ENCODE measurements at regions not wholly inside any gene's neighbourhood (a gene's known extent, or its start where the extent isn't known, plus 50 kb on each side); places are given as distances from the start of the nearest gene placed in this dataset.

- TF ChIP-seq THRA (CRISPR knock-in tag; IDR thresholded peaks at IDR 0.05; ENCODE audit: borderline replicate concordance) (peak; percentile 51; the same call in 1 of the 2 replicates), ZNF160 (CRISPR knock-in tag; IDR thresholded peaks at IDR 0.05) (peak; percentile 55; the same call in 1 of the 2 replicates), PATZ1 (CRISPR knock-in tag; IDR thresholded peaks at IDR 0.05) (0 out of 2 replicates have a peak, but pooled peaks have one; percentile 10), NCOA1 (CRISPR knock-in tag; IDR thresholded peaks at IDR 0.05) (no peak), PBX2 (CRISPR knock-in tag; IDR thresholded peaks at IDR 0.05) (no peak), KDM2A (CRISPR knock-in tag; IDR thresholded peaks at IDR 0.05; ENCODE audit: borderline replicate concordance, low read depth) (peak; percentile 32; the same call in 1 of the 2 replicates), ZBTB44 (CRISPR knock-in tag; IDR thresholded peaks at IDR 0.05) (peak; percentile 80; the same call in 1 of the 2 replicates), ZSCAN31 (CRISPR knock-in tag; IDR thresholded peaks at IDR 0.05; ENCODE audit: low read depth) (0 out of 2 replicates have a peak, but pooled peaks have one; percentile 41), RXRB (CRISPR knock-in tag; IDR thresholded peaks at IDR 0.05; ENCODE audit: borderline replicate concordance) (0 out of 2 replicates have a peak, but pooled peaks have one; percentile 16), SALL1 (CRISPR knock-in tag; IDR thresholded peaks at IDR 0.05) (peak; percentile 76), HBP1 (CRISPR knock-in tag; IDR thresholded peaks at IDR 0.05; ENCODE audit: low read depth) (0 out of 2 replicates have a peak, but pooled peaks have one; percentile 48), PPARG (CRISPR knock-in tag; conservative IDR thresholded peaks at IDR 0.05) (0 out of 2 replicates have a peak, but pooled peaks have one; percentile 18), ZNF609 (CRISPR knock-in tag; IDR thresholded peaks at IDR 0.05; ENCODE audit: borderline replicate concordance) (no peak), GATAD1 (CRISPR knock-in tag; IDR thresholded peaks at IDR 0.05) (peak; percentile 39; the same call in 1 of the 2 replicates), SOX13 (IDR thresholded peaks at IDR 0.05) (no peak), SOX13 (CRISPR knock-in tag; conservative IDR thresholded peaks at IDR 0.05 in 1 of 2, IDR thresholded peaks at IDR 0.05 in 1 of 2) (peak in 1 of 2 experiments; percentile 39; a peak in 1 of 4 replicates)
Measured at GRCh38 chr2:20925265-20925889, 102.5 kb upstream of the LDAH start (continued).

All from HepG2 (cell line).